ENCODE measurements at regions not wholly inside any gene's neighbourhood (a gene's known extent, or its start where the extent isn't known, plus 50 kb on each side); places are given as distances from the start of the nearest gene placed in this dataset.

GRCh38 chr16:55265926-55266325 lies 58.1 kb upstream of the IRX6 start:
- Histone ChIP-seq H4K20me1 (ENCODE audit: control insufficient read depth, extremely low read depth, insufficient read depth, low read length) (no peaks in the 10 kb centered on the region), H2AFZ (ENCODE audit: low read length) (no peak overlapping the region), H3K27me3 (ENCODE audit: control insufficient read depth, insufficient read depth, low read length) (no peaks in the 10 kb centered on the region), H3K4me1 (ENCODE audit: control insufficient read depth, extremely low read depth, insufficient read depth, low read length) (no peaks in the 10 kb centered on the region), H3K27ac (ENCODE audit: insufficient read depth, low read length) (no peak overlapping the region), H3K36me3 (ENCODE audit: control insufficient read depth, insufficient read depth, low read length) (no peaks in the 10 kb centered on the region), H3K9ac (ENCODE audit: insufficient read depth, low read length) (no peak overlapping the region), H3K9me3 (ENCODE audit: control insufficient read depth, insufficient read depth, low read depth, low read length) (no peaks in the 10 kb centered on the region), H3K4me3 (replicated peaks in 1 of 4; ENCODE audit: control extremely low read depth in 1 of 4, insufficient read depth in 1 of 4, low read depth in 3 of 4, low read length in 4 of 4) (no peak overlapping the region), H3K79me2 (ENCODE audit: control insufficient read depth, insufficient read depth, low read length) (no peaks in the 10 kb centered on the region), H3K4me2 (ENCODE audit: extremely low read depth, insufficient read depth, low read length) (no peak overlapping the region)
- TF ChIP-seq EZH2 (IDR thresholded peaks at IDR 0.05; ENCODE audit: low read length, missing control alignments) (no peak), CTCF (conservative IDR thresholded peaks at IDR 0.05 in 1 of 2, IDR thresholded peaks at IDR 0.05 in 1 of 2; ENCODE audit: low read depth in 1 of 2, low read length in 2 of 2) (no peak)
- no peak for DNase-seq (ENCODE audit: low read depth in 2 of 2)

- no peaks in the 10 kb centered on the region for H3K27me3 ChIP-seq (ENCODE audit: control insufficient read depth, insufficient read depth, low read length)
- no peaks in the 10 kb centered on the region for H3K4me1 ChIP-seq (ENCODE audit: control insufficient read depth, extremely low read depth, insufficient read depth, low read length)
- TF ChIP-seq CTCF (conservative IDR thresholded peaks at IDR 0.05 in 1 of 2, IDR thresholded peaks at IDR 0.05 in 1 of 2; ENCODE audit: low read depth in 1 of 2, low read length in 2 of 2) (no peak), EZH2 (IDR thresholded peaks at IDR 0.05; ENCODE audit: low read length, missing control alignments) (no peak)
- H3K27ac ChIP-seq (ENCODE audit: insufficient read depth, low read length) = no peak overlapping the region
- H3K4me3 ChIP-seq (replicated peaks in 1 of 4; ENCODE audit: control extremely low read depth in 1 of 4, insufficient read depth in 1 of 4, low read depth in 3 of 4, low read length in 4 of 4) = no peak overlapping the region
- no peaks in the 10 kb centered on the region for H3K36me3 ChIP-seq (ENCODE audit: control insufficient read depth, insufficient read depth, low read length)
- no peaks in the 10 kb centered on the region for H3K79me2 ChIP-seq (ENCODE audit: control insufficient read depth, insufficient read depth, low read length)
- no peaks in the 10 kb centered on the region for H3K9me3 ChIP-seq (ENCODE audit: control insufficient read depth, insufficient read depth, low read depth, low read length)
- no peaks in the 10 kb centered on the region for H4K20me1 ChIP-seq (ENCODE audit: control insufficient read depth, extremely low read depth, insufficient read depth, low read length)
- no peak overlapping the region for H2AFZ ChIP-seq (ENCODE audit: low read length)
- H3K4me2 ChIP-seq (ENCODE audit: extremely low read depth, insufficient read depth, low read length) = no peak overlapping the region
- no peak overlapping the region for H3K9ac ChIP-seq (ENCODE audit: insufficient read depth, low read length)
- DNase-seq (ENCODE audit: low read depth in 2 of 2) = no peak
Measured at GRCh38 chr16:55271945-55272513, 52.0 kb upstream of the IRX6 start.

DNA sequence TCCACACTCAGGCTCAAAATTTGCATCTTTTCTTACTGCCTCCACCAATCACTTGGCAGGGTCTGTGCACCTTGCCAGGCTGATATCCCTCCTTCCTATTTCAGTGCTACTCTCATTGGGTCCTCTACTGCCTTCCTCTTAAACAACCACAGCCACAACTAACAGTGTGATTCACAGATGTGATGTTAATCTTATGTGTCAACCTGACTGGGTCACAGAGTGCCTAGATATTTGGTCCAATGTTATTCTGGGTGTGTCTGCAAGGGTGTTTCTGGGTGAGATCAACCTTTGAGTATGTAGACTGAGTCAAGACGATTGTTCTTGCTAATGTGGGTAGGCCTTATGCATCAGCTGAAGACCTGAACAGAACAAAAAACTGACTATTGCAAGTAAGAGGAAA lies 51.3 kb upstream of the IRX6 start:
- H3K4me2 ChIP-seq (ENCODE audit: extremely low read depth, insufficient read depth, low read length) = no peak overlapping the region
- DNase-seq (ENCODE audit: low read depth in 2 of 2) = no peak
- H3K36me3 ChIP-seq (ENCODE audit: control insufficient read depth, insufficient read depth, low read length) = no peaks in the 10 kb centered on the region
- H3K9ac ChIP-seq (ENCODE audit: insufficient read depth, low read length) = no peak overlapping the region
- H4K20me1 ChIP-seq (ENCODE audit: control insufficient read depth, extremely low read depth, insufficient read depth, low read length) = no peaks in the 10 kb centered on the region
- no peaks in the 10 kb centered on the region for H3K4me1 ChIP-seq (ENCODE audit: control insufficient read depth, extremely low read depth, insufficient read depth, low read length)
- H3K79me2 ChIP-seq (ENCODE audit: control insufficient read depth, insufficient read depth, low read length) = no peaks in the 10 kb centered on the region
- no peak overlapping the region for H3K27ac ChIP-seq (ENCODE audit: insufficient read depth, low read length)
- no peak overlapping the region for H2AFZ ChIP-seq (ENCODE audit: low read length)
- TF ChIP-seq EZH2 (IDR thresholded peaks at IDR 0.05; ENCODE audit: low read length, missing control alignments) (no peak), CTCF (conservative IDR thresholded peaks at IDR 0.05 in 1 of 2, IDR thresholded peaks at IDR 0.05 in 1 of 2; ENCODE audit: low read depth in 1 of 2, low read length in 2 of 2) (no peak)
- H3K9me3 ChIP-seq (ENCODE audit: control insufficient read depth, insufficient read depth, low read depth, low read length) = no peaks in the 10 kb centered on the region
- no peak overlapping the region for H3K4me3 ChIP-seq (replicated peaks in 1 of 4; ENCODE audit: control extremely low read depth in 1 of 4, insufficient read depth in 1 of 4, low read depth in 3 of 4, low read length in 4 of 4)
- H3K27me3 ChIP-seq (ENCODE audit: control insufficient read depth, insufficient read depth, low read length) = no peaks in the 10 kb centered on the region

Data from fibroblast of lung (primary cell).